ENCODE measurements at regions not wholly inside any gene's neighbourhood (a gene's known extent, or its start where the extent isn't known, plus 50 kb on each side); places are given as distances from the start of the nearest gene placed in this dataset.

DNA sequence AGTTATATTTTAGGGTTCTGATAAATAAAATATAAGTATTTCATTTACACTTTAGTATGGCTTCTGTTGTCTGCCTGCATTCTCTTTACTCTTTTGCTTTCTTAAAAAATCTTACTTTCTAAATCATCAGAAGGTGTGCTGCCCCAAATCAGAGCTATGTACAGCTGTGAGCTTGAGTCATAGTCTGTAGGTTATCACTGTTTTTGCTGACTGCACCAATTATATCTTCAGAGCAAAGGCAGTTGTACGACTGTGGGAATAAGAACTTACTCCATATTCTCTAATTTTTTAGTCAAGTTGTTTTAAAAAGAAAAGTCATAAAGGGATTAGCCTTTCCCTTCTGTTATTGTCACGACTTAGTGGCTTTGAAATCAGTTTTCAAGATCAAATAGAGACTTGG, 1649.0 kb downstream of the HACE1 start:
- TF ChIP-seq, protein P1, sequence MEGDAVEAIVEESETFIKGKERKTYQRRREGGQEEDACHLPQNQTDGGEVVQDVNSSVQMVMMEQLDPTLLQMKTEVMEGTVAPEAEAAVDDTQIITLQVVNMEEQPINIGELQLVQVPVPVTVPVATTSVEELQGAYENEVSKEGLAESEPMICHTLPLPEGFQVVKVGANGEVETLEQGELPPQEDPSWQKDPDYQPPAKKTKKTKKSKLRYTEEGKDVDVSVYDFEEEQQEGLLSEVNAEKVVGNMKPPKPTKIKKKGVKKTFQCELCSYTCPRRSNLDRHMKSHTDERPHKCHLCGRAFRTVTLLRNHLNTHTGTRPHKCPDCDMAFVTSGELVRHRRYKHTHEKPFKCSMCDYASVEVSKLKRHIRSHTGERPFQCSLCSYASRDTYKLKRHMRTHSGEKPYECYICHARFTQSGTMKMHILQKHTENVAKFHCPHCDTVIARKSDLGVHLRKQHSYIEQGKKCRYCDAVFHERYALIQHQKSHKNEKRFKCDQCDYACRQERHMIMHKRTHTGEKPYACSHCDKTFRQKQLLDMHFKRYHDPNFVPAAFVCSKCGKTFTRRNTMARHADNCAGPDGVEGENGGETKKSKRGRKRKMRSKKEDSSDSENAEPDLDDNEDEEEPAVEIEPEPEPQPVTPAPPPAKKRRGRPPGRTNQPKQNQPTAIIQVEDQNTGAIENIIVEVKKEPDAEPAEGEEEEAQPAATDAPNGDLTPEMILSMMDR (IDR thresholded peaks at IDR 0.05; ENCODE audit: partially characterized antibody, unreplicated experiment), result no peak
- Mint-ChIP-seq H3K27me3 (ENCODE audit: unreplicated experiment) (no peaks in the 10 kb centered on the region), H3K4me3 (ENCODE audit: unreplicated experiment) (no peak overlapping the region), H3K4me1 (ENCODE audit: low read depth, unreplicated experiment) (no peaks in the 10 kb centered on the region), H3K36me3 (ENCODE audit: unreplicated experiment) (no peaks in the 10 kb centered on the region), H3K9me3 (ENCODE audit: unreplicated experiment) (no peaks in the 10 kb centered on the region), H3K27ac (ENCODE audit: unreplicated experiment) (no peak overlapping the region)
- DNase-seq, result no peak

DNA sequence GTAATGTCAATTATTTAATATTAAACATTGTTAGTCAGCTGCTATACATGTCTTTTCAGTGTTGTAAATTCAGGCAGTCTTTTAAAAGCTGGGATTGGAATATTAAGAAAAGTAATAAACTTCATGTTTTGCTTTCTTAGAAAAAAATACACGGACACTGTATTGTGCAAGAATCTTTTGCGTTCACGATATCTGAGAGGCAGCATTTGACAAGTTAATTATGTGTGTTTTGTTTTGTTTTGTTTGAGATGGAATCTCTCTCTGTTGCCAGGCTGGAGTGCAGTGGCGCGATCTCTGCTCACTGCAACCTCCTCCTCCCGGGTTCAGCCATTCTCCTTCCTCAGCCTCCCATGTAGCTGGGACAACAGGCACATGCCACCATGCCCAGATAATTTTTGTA, 1661.3 kb downstream of the HACE1 start:
- H3K27me3 Mint-ChIP-seq (ENCODE audit: unreplicated experiment), result no peaks in the 10 kb centered on the region
- TF ChIP-seq, protein P1 (IDR thresholded peaks at IDR 0.05; ENCODE audit: partially characterized antibody, unreplicated experiment), result no peak
- no peak overlapping the region for H3K27ac Mint-ChIP-seq (ENCODE audit: unreplicated experiment)
- H3K4me3 Mint-ChIP-seq (ENCODE audit: unreplicated experiment), result no peak overlapping the region
- DNase-seq, result no peak
- peaks cover 8% of the 10 kb centered on the region for H3K4me1 Mint-ChIP-seq (ENCODE audit: low read depth, unreplicated experiment)
- H3K9me3 Mint-ChIP-seq (ENCODE audit: unreplicated experiment), result no peaks in the 10 kb centered on the region
- H3K36me3 Mint-ChIP-seq (ENCODE audit: unreplicated experiment), result no peaks in the 10 kb centered on the region

DNA sequence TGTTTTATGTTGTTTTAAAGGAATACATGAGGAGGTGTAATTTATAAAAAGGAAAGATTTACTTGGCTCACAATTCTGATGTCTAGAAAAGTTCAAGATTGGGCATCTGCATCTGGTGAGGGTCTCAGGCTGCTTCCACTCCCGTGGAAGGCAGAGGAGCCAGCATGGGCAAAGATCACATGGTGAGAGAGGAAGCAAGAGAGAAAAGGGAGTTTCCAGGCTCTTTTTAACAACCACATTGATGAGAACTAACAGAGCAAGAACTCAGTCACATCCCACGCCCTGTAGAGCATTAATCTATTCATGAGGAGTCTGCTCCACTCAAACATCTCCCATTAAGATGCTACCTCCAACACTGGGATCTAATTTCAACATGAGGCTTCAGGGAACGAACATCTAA, 1666.3 kb downstream of the HACE1 start:
- no peak overlapping the region for H3K27ac Mint-ChIP-seq (ENCODE audit: unreplicated experiment)
- no peaks in the 10 kb centered on the region for H3K4me1 Mint-ChIP-seq (ENCODE audit: low read depth, unreplicated experiment)
- TF ChIP-seq, protein P1 (IDR thresholded peaks at IDR 0.05; ENCODE audit: partially characterized antibody, unreplicated experiment), result no peak
- H3K9me3 Mint-ChIP-seq (ENCODE audit: unreplicated experiment), result no peaks in the 10 kb centered on the region
- H3K36me3 Mint-ChIP-seq (ENCODE audit: unreplicated experiment), result peaks cover 3% of the 10 kb centered on the region
- no peak overlapping the region for H3K4me3 Mint-ChIP-seq (ENCODE audit: unreplicated experiment)
- DNase-seq, result no peak
- no peaks in the 10 kb centered on the region for H3K27me3 Mint-ChIP-seq (ENCODE audit: unreplicated experiment)

DNA sequence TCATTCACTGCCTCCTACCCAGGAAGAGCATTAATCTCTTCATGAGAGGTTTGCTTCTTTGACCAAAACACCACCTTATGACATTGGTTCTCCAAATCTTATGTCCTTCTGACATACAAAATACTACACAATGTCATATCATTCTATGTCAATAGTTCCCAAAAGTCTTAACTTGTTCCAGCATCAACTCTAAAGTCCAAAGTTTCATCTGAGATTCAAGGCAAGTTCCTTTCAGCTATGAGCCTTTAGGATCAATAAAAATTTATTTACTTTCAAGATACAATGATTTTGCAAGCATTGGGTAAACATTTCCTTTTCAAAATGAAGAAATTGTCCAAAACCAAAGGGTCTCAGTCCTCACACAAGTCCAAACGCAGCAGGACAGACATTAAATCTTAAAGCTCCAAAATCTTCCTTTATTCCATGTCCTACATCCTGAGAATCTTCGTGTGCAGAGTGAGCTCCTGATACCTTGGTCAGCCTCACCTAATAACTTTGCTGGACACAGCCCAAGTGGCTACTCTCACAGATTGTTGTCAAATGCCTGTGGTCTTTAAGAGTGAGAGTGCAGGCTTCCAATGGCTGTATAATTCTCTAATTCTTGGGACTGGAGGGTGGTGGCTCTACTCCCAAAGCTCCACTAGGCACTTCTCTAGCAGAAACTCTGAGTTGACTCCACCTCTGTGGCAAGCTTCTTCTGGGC, 1668.2 kb downstream of the HACE1 start:
- peaks cover 3% of the 10 kb centered on the region for H3K36me3 Mint-ChIP-seq (ENCODE audit: unreplicated experiment)
- H3K9me3 Mint-ChIP-seq (ENCODE audit: unreplicated experiment), result peaks cover 2% of the 10 kb centered on the region
- TF ChIP-seq, protein P1 (IDR thresholded peaks at IDR 0.05; ENCODE audit: partially characterized antibody, unreplicated experiment), result no peak
- H3K4me1 Mint-ChIP-seq (ENCODE audit: low read depth, unreplicated experiment), result no peaks in the 10 kb centered on the region
- no peak for DNase-seq
- no peak overlapping the region for H3K4me3 Mint-ChIP-seq (ENCODE audit: unreplicated experiment)
- no peaks in the 10 kb centered on the region for H3K27me3 Mint-ChIP-seq (ENCODE audit: unreplicated experiment)
- no peak overlapping the region for H3K27ac Mint-ChIP-seq (ENCODE audit: unreplicated experiment)

DNA sequence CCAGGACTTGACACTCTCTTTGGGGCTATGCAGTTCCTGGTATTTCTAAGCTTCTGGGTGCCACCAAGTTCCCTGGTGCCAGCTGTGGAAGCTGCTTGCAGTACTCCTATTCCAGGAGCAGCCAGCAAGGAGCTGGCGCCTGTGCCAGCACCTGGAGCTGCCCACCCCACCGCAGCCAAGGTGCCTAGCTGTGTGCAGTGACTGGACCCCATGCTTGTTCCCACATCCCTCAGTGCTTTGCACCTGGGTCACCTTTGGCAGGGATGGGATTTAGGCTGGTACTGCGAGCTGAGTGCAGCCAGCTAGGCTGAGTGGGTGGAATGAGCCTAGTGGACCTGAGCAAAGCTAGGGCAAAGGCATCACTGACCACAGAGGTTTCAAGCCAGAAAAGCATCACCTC, 1674.9 kb downstream of the HACE1 start:
- TF ChIP-seq, protein P1 (IDR thresholded peaks at IDR 0.05; ENCODE audit: partially characterized antibody, unreplicated experiment), result no peak
- H3K9me3 Mint-ChIP-seq (ENCODE audit: unreplicated experiment), result peaks cover 2% of the 10 kb centered on the region
- no peak overlapping the region for H3K27ac Mint-ChIP-seq (ENCODE audit: unreplicated experiment)
- H3K4me1 Mint-ChIP-seq (ENCODE audit: low read depth, unreplicated experiment), result peaks cover 4% of the 10 kb centered on the region
- H3K4me3 Mint-ChIP-seq (ENCODE audit: unreplicated experiment), result no peak overlapping the region
- H3K27me3 Mint-ChIP-seq (ENCODE audit: unreplicated experiment), result no peaks in the 10 kb centered on the region
- DNase-seq, result no peak
- H3K36me3 Mint-ChIP-seq (ENCODE audit: unreplicated experiment), result no peaks in the 10 kb centered on the region

Measured in glutamatergic neuron (in vitro differentiated cells).